Endothelial cell of umbilical vein (primary cell): ENCODE measurements at regions not wholly inside any gene's neighbourhood (a gene's known extent, or its start where the extent isn't known, plus 50 kb on each side); places are given as distances from the start of the nearest gene placed in this dataset.
"Not testable (repeated sequence)": the region's sequence is repeated elsewhere in the genome, so short reads cannot be mapped to it uniquely, and the experiment has no call there.

Experiments
- BruUV-seq: library from RNA; stranded (reverse); fragments of 400-500 nt; replicated peaks from 2 replicates; lab custom pipeline; 2021; lab: Mats Ljungman, UMichigan
- CTCF ChIA-PET: fragments of 300-600, 350-600 bp; sonication (Branson Sonifier 250); formaldehyde crosslinking; loops from one replicate; lab custom pipeline; 2021; ENCODE audit warnings: antibody characterized with exemption, inconsistent platforms; lab: Charles Lee
- POLR2A ChIA-PET: fragments of 300-600, 350-600 bp; sonication (Branson Sonifier 250); formaldehyde crosslinking; loops from one replicate; lab custom pipeline; 2021; ENCODE audit warnings: antibody characterized with exemption, inconsistent platforms; lab: Charles Lee
- DNase-seq: peaks from one replicate; pipeline ENCODE4 v3.0.0-alpha.2; 2011; ENCODE audit warnings: low read depth, low spot score
- FAIRE-seq: peaks from 2 replicates; lab custom pipeline; 2011; peaks lifted over from hg19 to GRCh38; lab: Jason Lieb, UNC
- H2AFZ ChIP-seq: 2 replicates; pipeline ENCODE4 v1.6.0; 2012; ENCODE audit warnings: low read depth, low read length, control low read depth, inconsistent platforms
- H3K27ac ChIP-seq: 2 replicates; pipeline ENCODE4 v1.5.1; 2011; ENCODE audit warnings: low read depth, mild to moderate bottlenecking, control low read depth, low read length, moderate library complexity; ENCODE audit not compliant: insufficient read depth
- H3K27me3 ChIP-seq, 2 experiments: 2 replicates each; pipeline versions ENCODE4 v1.6.0 to v1.6.1; 2011; ENCODE audit warnings: low read length in 2 of 2, mixed read lengths in 1 of 2; ENCODE audit not compliant: control insufficient read depth in 2 of 2, insufficient read depth in 2 of 2
- H3K36me3 ChIP-seq, 2 experiments: 2 replicates in 1 of 2; 3 replicates in 1 of 2; pipeline ENCODE4 v1.5.1; 2011; ENCODE audit warnings: low read length in 2 of 2, mild to moderate bottlenecking in 1 of 2, moderate library complexity in 1 of 2; ENCODE audit not compliant: control insufficient read depth in 2 of 2, insufficient read depth in 2 of 2; ENCODE audit errors: extremely low read depth in 1 of 2
- H3K4me1 ChIP-seq: 3 replicates; pipeline ENCODE4 v1.5.1; 2011; ENCODE audit warnings: mild to moderate bottlenecking, low read length; ENCODE audit not compliant: control insufficient read depth, insufficient read depth; ENCODE audit errors: extremely low read depth
- H3K4me2 ChIP-seq: 2 replicates; pipeline ENCODE4 v1.6.1; 2011; ENCODE audit warnings: low read length, control low read depth, mixed read lengths; ENCODE audit not compliant: insufficient read depth
- H3K4me3 ChIP-seq, 3 experiments: fragments of 200-600 bp in 1 of 3; sonication (generic), shearing (Covaris generic) in 1 of 3; replicated peaks in 1 of 3; 2 replicates each; pipeline ENCODE4 v1.5.1; 2011 to 2016; ENCODE audit warnings: control low read depth in 3 of 3, low read length in 3 of 3, mild to moderate bottlenecking in 2 of 3, inconsistent platforms in 1 of 3, low read depth in 1 of 3, moderate library complexity in 1 of 3; ENCODE audit not compliant: insufficient read depth in 1 of 3
- H3K79me2 ChIP-seq: 2 replicates; pipeline ENCODE4 v1.6.0; 2012; ENCODE audit warnings: low read length, inconsistent platforms; ENCODE audit not compliant: control insufficient read depth, insufficient read depth
- H3K9ac ChIP-seq: replicated peaks from 2 replicates; pipeline ENCODE3; 2011; ENCODE audit warnings: low read length, control low read depth; ENCODE audit not compliant: insufficient read depth; ENCODE audit errors: extremely low read depth
- H3K9me1 ChIP-seq: replicated peaks from 3 replicates; pipeline ENCODE4 v1.6.0; 2011; ENCODE audit warnings: mild to moderate bottlenecking, low read length; ENCODE audit not compliant: control insufficient read depth, insufficient read depth; ENCODE audit errors: extremely low read depth
- H3K9me3 ChIP-seq: replicated peaks from 2 replicates; pipeline ENCODE4 v1.5.1; 2012; ENCODE audit warnings: low read length, inconsistent platforms; ENCODE audit not compliant: control insufficient read depth, insufficient read depth
- H4K20me1 ChIP-seq: replicated peaks from 2 replicates; pipeline ENCODE3; 2011; ENCODE audit warnings: mild to moderate bottlenecking, low read length; ENCODE audit not compliant: control insufficient read depth, insufficient read depth; ENCODE audit errors: extremely low read depth
- CTCF ChIP-seq, 2 donors: IDR thresholded peaks; 1 replicate in 1 of 2; 2 replicates in 1 of 2; pipeline ENCODE4 v1.5.1; 2011; ENCODE audit warnings: low read length in 2 of 2, mild to moderate bottlenecking in 2 of 2, moderate library complexity in 2 of 2, control low read depth in 1 of 2, inconsistent platforms in 1 of 2, low read depth in 1 of 2; ENCODE audit not compliant: insufficient read depth in 1 of 2; ENCODE audit errors: extremely low read depth in 1 of 2
- GATA2 ChIP-seq: IDR thresholded peaks from 2 replicates; pipeline ENCODE4 v1.7.0; 2011; ENCODE audit warnings: low read depth, mild to moderate bottlenecking, moderate library complexity, mixed read lengths, low read length; ENCODE audit not compliant: insufficient read length, insufficient read depth
- POLR2A ChIP-seq: IDR thresholded peaks from 2 replicates; pipeline ENCODE4 v1.6.1; 2012; ENCODE audit warnings: low read depth, mild to moderate bottlenecking, control low read depth, low read length
- POLR2AphosphoS5 ChIP-seq: IDR thresholded peaks from 2 replicates; pipeline ENCODE4 v1.6.1; 2012; ENCODE audit warnings: low read depth, mild to moderate bottlenecking, control low read depth, low read length, moderate library complexity; ENCODE audit not compliant: insufficient read depth
- dilution Hi-C: fragments of 300-500 bp; cut with MboI; formaldehyde crosslinking; loops from one replicate; pipeline ENCODE4 v1.15.0; 2019; ENCODE audit warnings: low sequenced_read_pairs; ENCODE audit not compliant: extremely low pct_ligation_motif_present
- intact Hi-C: fragments of 100-400 bp; cut with micrococcal nuclease; formaldehyde crosslinking; loops from one replicate; pipeline ENCODE4 v1.10.0; 2022
- TF ChIP-seq, protein P1 (sequence below): IDR thresholded peaks from 2 replicates; pipeline ENCODE4 v1.6.1; 2011; ENCODE audit not compliant: insufficient read depth, insufficient read length

GRCh38 chr14:27305441-27305945, 707.7 kb upstream of the NOVA1 start:
- H3K36me3 ChIP-seq: no peaks in the 10 kb centered on the region
- H3K27me3 ChIP-seq: no peaks in the 10 kb centered on the region
- H3K9ac ChIP-seq: no peak overlapping the region
- no peaks in the 10 kb centered on the region for H4K20me1 ChIP-seq
- H3K4me1 ChIP-seq: no peaks in the 10 kb centered on the region
- TF ChIP-seq, protein P1, sequence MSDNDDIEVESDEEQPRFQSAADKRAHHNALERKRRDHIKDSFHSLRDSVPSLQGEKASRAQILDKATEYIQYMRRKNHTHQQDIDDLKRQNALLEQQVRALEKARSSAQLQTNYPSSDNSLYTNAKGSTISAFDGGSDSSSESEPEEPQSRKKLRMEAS: no peak
- TF ChIP-seq POLR2A (no peak), POLR2AphosphoS5 (no peak), CTCF (IDR thresholded peaks at IDR 0.05; ENCODE audit: extremely low read depth in 1 of 2, insufficient read depth in 1 of 2, low read depth in 1 of 2, low read length in 2 of 2) (no peak), GATA2 (no peak)
- dilution Hi-C loops: no loop called here
- no peaks in the 10 kb centered on the region for H3K9me1 ChIP-seq
- no peak overlapping the region for H3K4me2 ChIP-seq
- FAIRE-seq: no peak
- no peaks in the 10 kb centered on the region for H3K79me2 ChIP-seq
- H2AFZ ChIP-seq: no peak overlapping the region
- no peaks in the 10 kb centered on the region for H3K9me3 ChIP-seq
- no peak overlapping the region for H3K4me3 ChIP-seq
- ChIA-PET POLR2A (no interaction called here), CTCF (no interaction called here)
- intact Hi-C loops: no loop called here
- DNase-seq: no peak
- H3K27ac ChIP-seq: no peak overlapping the region
- BruUV-seq: no TSS peak

- dilution Hi-C loops, H3K9me1 ChIP-seq, DNase-seq, H3K4me2 ChIP-seq, H3K4me1 ChIP-seq, H4K20me1 ChIP-seq, CTCF ChIA-PET, H3K79me2 ChIP-seq, H3K4me3 ChIP-seq, H2AFZ ChIP-seq, FAIRE-seq, H3K36me3 ChIP-seq, H3K9ac ChIP-seq, H3K27ac ChIP-seq, H3K27me3 ChIP-seq, BruUV-seq, intact Hi-C loops, POLR2A ChIA-PET, H3K9me3 ChIP-seq: not testable (repeated sequence)
Observed at GRCh38 chr14:27312730-27313129, 714.9 kb upstream of the NOVA1 start.
